GM12875 (cell line): ENCODE measurements at regions not wholly inside any gene's neighbourhood (a gene's known extent, or its start where the extent isn't known, plus 50 kb on each side); places are given as distances from the start of the nearest gene placed in this dataset.
"Not testable (repeated sequence)": the region's sequence is repeated elsewhere in the genome, so short reads cannot be mapped to it uniquely, and the experiment has no call there.

Experiments
- H3K4me3 ChIP-seq: one replicate; pipeline ENCODE4 v1.5.1; 2011; ENCODE audit warnings: low read depth, low read length, control low read depth
- CTCF ChIP-seq: IDR thresholded peaks from 2 replicates; pipeline ENCODE4 v1.5.1; 2011; ENCODE audit warnings: low read depth, mild to moderate bottlenecking, control low read depth, inconsistent platforms, low read length, moderate library complexity, borderline replicate concordance; ENCODE audit not compliant: insufficient read depth

- no peak overlapping the region for H3K4me3 ChIP-seq
- no peak for TF ChIP-seq CTCF
Measured at GRCh38 chr16:48960830-48961229, 320.8 kb downstream of the CBLN1 start.

DNA sequence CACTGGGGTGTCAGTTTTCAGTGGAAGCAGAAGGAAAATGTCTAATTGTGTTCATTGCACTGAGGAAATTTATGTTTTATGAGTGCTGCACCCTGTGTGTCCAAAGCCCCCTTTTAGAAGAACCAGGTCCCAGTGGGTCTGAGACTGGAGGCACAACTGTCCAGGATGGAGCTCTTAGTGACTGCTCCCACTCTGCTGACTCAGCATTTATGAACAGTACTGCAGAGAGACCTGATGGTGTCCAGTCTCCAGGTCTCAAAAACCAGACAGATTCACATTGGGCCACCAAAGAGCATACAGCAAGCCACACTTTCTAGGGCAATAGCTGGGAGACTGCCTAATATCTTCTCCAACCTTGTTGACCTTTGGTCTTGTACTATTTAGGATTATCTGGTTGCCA is 321.9 kb downstream of the CBLN1 start:
- no peak overlapping the region for H3K4me3 ChIP-seq
- no peak for TF ChIP-seq CTCF

- TF ChIP-seq CTCF = no peak
Measured at GRCh38 chr16:48959204-48959603, 322.4 kb downstream of the CBLN1 start.

GRCh38 chr16:48958681-48959080 is 323.0 kb downstream of the CBLN1 start:
- no peak for TF ChIP-seq CTCF
- no peak overlapping the region for H3K4me3 ChIP-seq

More at GRCh38 chr16:48959204-48959603, 322.4 kb downstream of the CBLN1 start:
- H3K4me3 ChIP-seq = no peak overlapping the region

GRCh38 chr16:48956620-48957019 is 325.0 kb downstream of the CBLN1 start:
- TF ChIP-seq CTCF = no peak
- no peak overlapping the region for H3K4me3 ChIP-seq

GRCh38 chr16:48955837-48956236 is 325.8 kb downstream of the CBLN1 start:
- no peak for TF ChIP-seq CTCF
- H3K4me3 ChIP-seq = no peak overlapping the region

- H3K4me3 ChIP-seq = not testable (repeated sequence)
Measured at GRCh38 chr16:48951621-48952125, 330.0 kb downstream of the CBLN1 start.

DNA sequence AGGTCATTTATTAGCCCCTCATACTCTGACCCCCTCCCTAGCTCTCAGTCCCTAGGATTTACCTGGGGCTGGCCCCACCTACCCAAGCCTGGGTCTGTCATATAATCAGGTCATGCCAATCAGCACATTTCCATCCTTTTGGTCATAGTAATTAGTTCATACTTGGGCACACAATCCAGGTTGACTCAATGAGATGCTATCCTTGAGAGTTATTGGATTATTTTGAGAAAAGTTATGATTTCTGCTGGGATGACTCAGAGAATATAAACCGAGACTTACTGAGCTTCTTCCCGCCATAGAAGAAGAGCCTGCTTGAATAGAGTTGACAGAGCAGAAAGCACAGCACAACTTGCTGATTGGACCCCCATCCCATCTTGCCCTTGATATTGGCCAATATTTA is 331.5 kb downstream of the CBLN1 start:
- no peak overlapping the region for H3K4me3 ChIP-seq
- no peak for TF ChIP-seq CTCF
